Ishikawa (cell line): ENCODE measurements at regions not wholly inside any gene's neighbourhood (a gene's known extent, or its start where the extent isn't known, plus 50 kb on each side); places are given as distances from the start of the nearest gene placed in this dataset.

Experiments
- CEBPB ChIP-seq: IDR thresholded peaks from 2 replicates; pipeline ENCODE4 v1.6.1; 2012
- EGR1 ChIP-seq: IDR thresholded peaks from 2 replicates; pipeline ENCODE4 v1.6.1; 2012
- EP300 ChIP-seq: IDR thresholded peaks from 2 replicates; pipeline ENCODE4 v1.6.1; 2012; ENCODE audit warnings: borderline replicate concordance
- FOXM1 ChIP-seq: IDR thresholded peaks from 2 replicates; pipeline ENCODE4 v1.6.1; 2012; ENCODE audit warnings: low read depth, borderline replicate concordance
- MAX ChIP-seq: IDR thresholded peaks from 2 replicates; pipeline ENCODE4 v1.6.1; 2012
- REST ChIP-seq: IDR thresholded peaks from 2 replicates; pipeline ENCODE4 v1.6.1; 2012; ENCODE audit warnings: low read depth, mild to moderate bottlenecking
- TAF1 ChIP-seq: IDR thresholded peaks from 2 replicates; pipeline ENCODE4 v1.6.1; 2012; ENCODE audit warnings: low read depth, mild to moderate bottlenecking
- TCF12 ChIP-seq: IDR thresholded peaks from 2 replicates; pipeline ENCODE4 v1.6.1; 2012; ENCODE audit warnings: low read depth
- TEAD4 ChIP-seq: IDR thresholded peaks from 2 replicates; pipeline ENCODE4 v1.6.1; 2012
- USF1 ChIP-seq: IDR thresholded peaks from 2 replicates; pipeline ENCODE4 v1.6.1; 2012

GRCh38 chr15:38722236-38722635 lies 157.6 kb upstream of the RASGRP1 start:
- no peak for TF ChIP-seq CEBPB
- TF ChIP-seq REST, result no peak
- no peak for TF ChIP-seq TEAD4
- TF ChIP-seq FOXM1, result no peak
- no peak for TF ChIP-seq USF1
- no peak for TF ChIP-seq MAX
- no peak for TF ChIP-seq TCF12
- no peak for TF ChIP-seq TAF1
- TF ChIP-seq EP300, result no peak
- TF ChIP-seq EGR1, result no peak
